Lower leg skin (tissue), 4 donors: ENCODE measurements at regions not wholly inside any gene's neighbourhood (a gene's known extent, or its start where the extent isn't known, plus 50 kb on each side); places are given as distances from the start of the nearest gene placed in this dataset.

Experiments
- DNase-seq, 2 donors: peaks; one replicate each; pipeline ENCODE4 v3.0.0-alpha.2; 2019; ENCODE audit warnings: low spot score in 2 of 2
- H3K4me3 ChIP-seq: fragments of 200-600 bp; sonication (generic); 2 replicates; pipeline ENCODE4 v1.5.1; 2017; ENCODE audit warnings: mild to moderate bottlenecking, low read depth; ENCODE audit not compliant: poor library complexity, severe bottlenecking
- POLR2A ChIP-seq, 2 donors: fragments of 450-650 bp; IDR thresholded peaks; one replicate each; pipeline ENCODE4 v1.6.1; 2016 to 2017; ENCODE audit warnings: antibody characterized with exemption in 2 of 2, mild to moderate bottlenecking in 1 of 2, moderate library complexity in 1 of 2
- whole genome bisulfite sequencing, 2 donors: methylation state at CpG; one replicate each; pipeline ENCODE4 v1.1.5; 2018; 5-methylcytosine and 5-hydroxymethylcytosine counted together
- intact Hi-C: fragments of 100-400 bp; cut with DNase I; formaldehyde crosslinking; loops from one replicate; pipeline ENCODE4 v1.15.0; 2023; ENCODE audit warnings: low total_unique reads
- TF ChIP-seq, protein P1 (sequence below), 3 donors: fragments of 450-650 bp; IDR thresholded peaks; one replicate each; pipeline ENCODE4 v1.5.1; 2016; ENCODE audit warnings: antibody characterized with exemption in 3 of 3, mild to moderate bottlenecking in 3 of 3, moderate library complexity in 2 of 3

DNA sequence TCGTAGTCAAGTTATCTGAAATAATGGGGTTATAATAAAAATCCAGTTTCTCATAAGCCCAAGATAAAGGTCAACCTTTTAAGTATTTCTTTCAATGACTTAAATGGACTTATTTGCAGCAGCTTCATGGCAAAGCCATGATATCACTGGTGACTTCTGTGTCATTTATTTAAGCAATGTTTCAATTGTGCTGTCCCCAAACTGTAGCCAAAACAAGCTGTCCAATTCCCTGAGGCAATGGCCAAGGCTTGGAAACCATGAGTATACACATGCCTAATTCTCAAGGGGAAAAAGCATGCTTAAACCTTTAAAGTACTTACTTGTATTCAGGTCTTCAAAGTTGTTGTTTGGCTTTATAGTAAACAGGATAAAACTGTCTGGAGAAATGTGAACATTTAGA, 376.4 kb upstream of the TNC start:
- intact Hi-C loops, result no loop called here
- no peak overlapping the region for H3K4me3 ChIP-seq
- 36 to 72% methylated on average over 1 of the region's 1 CpG for WGBS, 2 donors
- TF ChIP-seq, protein P1, sequence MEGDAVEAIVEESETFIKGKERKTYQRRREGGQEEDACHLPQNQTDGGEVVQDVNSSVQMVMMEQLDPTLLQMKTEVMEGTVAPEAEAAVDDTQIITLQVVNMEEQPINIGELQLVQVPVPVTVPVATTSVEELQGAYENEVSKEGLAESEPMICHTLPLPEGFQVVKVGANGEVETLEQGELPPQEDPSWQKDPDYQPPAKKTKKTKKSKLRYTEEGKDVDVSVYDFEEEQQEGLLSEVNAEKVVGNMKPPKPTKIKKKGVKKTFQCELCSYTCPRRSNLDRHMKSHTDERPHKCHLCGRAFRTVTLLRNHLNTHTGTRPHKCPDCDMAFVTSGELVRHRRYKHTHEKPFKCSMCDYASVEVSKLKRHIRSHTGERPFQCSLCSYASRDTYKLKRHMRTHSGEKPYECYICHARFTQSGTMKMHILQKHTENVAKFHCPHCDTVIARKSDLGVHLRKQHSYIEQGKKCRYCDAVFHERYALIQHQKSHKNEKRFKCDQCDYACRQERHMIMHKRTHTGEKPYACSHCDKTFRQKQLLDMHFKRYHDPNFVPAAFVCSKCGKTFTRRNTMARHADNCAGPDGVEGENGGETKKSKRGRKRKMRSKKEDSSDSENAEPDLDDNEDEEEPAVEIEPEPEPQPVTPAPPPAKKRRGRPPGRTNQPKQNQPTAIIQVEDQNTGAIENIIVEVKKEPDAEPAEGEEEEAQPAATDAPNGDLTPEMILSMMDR (IDR thresholded peaks at IDR 0.05), result no peak
- TF ChIP-seq POLR2A (IDR thresholded peaks at IDR 0.05), result no peak
- no peak for DNase-seq

GRCh38 chr9:115495052-115495635, 377.2 kb upstream of the TNC start:
- no peak for TF ChIP-seq POLR2A (IDR thresholded peaks at IDR 0.05)
- TF ChIP-seq, protein P1 (IDR thresholded peaks at IDR 0.05), result no peak

GRCh38 chr9:115495836-115496235, 377.9 kb upstream of the TNC start:
- no peak for TF ChIP-seq POLR2A (IDR thresholded peaks at IDR 0.05)
- TF ChIP-seq, protein P1 (IDR thresholded peaks at IDR 0.05), result no peak
- intact Hi-C loops, result no loop called here
- DNase-seq, result no peak

More at GRCh38 chr9:115495052-115495635, 377.2 kb upstream of the TNC start:
- intact Hi-C loops, result no loop called here
- H3K4me3 ChIP-seq, result no peak overlapping the region
- 45 to 54% methylated on average over 6 of the region's 6 CpGs for WGBS, 2 donors
- DNase-seq, result no peak

DNA sequence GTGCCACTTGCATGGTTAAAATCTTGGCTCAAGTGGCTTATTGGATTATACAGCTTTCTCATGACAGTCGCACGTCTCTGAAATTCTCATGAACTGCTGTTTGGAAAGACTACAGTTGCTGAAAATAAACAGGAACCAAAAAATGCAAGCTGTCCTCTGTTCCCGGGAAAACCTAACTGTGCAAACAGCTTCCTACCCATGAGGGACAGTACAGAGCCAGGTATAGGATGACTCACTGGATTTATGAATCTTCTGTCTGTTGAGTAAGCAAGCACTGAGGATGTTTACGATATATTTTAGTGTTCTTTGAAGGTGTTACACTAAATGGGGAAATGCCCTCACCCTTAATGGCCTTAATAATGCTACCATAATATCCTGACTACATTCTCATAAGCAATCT, 380.3 kb upstream of the TNC start:
- intact Hi-C loops, result no loop called here
- 50 to 57% methylated on average over 4 of the region's 4 CpGs for WGBS, 2 donors
- H3K4me3 ChIP-seq, result no peak overlapping the region
- DNase-seq, result no peak
- TF ChIP-seq POLR2A (IDR thresholded peaks at IDR 0.05), result no peak
- TF ChIP-seq, protein P1 (IDR thresholded peaks at IDR 0.05), result no peak

More at GRCh38 chr9:115495836-115496235, 377.9 kb upstream of the TNC start:
- no peak overlapping the region for H3K4me3 ChIP-seq

GRCh38 chr9:115507148-115507547, 389.2 kb upstream of the TNC start:
- no peak for TF ChIP-seq POLR2A (IDR thresholded peaks at IDR 0.05)
- TF ChIP-seq, protein P1 (IDR thresholded peaks at IDR 0.05), result no peak
- DNase-seq, result no peak
- intact Hi-C loops, result no loop called here
- H3K4me3 ChIP-seq, result no peak overlapping the region

GRCh38 chr9:115513148-115513547, 395.2 kb upstream of the TNC start:
- 83 to 85% methylated on average over 3 of the region's 3 CpGs for WGBS, 2 donors
- no peak for TF ChIP-seq POLR2A (IDR thresholded peaks at IDR 0.05)
- DNase-seq, result no peak
- intact Hi-C loops, result no loop called here
- H3K4me3 ChIP-seq, result no peak overlapping the region
